Neutrophil (primary cell): ENCODE measurements at regions not wholly inside any gene's neighbourhood (a gene's known extent, or its start where the extent isn't known, plus 50 kb on each side); places are given as distances from the start of the nearest gene placed in this dataset.

Experiments
- H3K27ac ChIP-seq: fragments of 200-600 bp; sonication (generic); 2 replicates; pipeline ENCODE4 v1.5.1; 2016; ENCODE audit warnings: mild to moderate bottlenecking, moderate library complexity
- H3K27me3 ChIP-seq: fragments of 200-600 bp; sonication (generic); 2 replicates; pipeline ENCODE4 v1.6.0; 2016; ENCODE audit warnings: mild to moderate bottlenecking
- H3K36me3 ChIP-seq: fragments of 200-600 bp; sonication (generic); 2 replicates; pipeline ENCODE4 v1.5.1; 2017
- H3K4me1 ChIP-seq, 2 experiments: fragments of 200-600 bp in 1 of 2; sonication (generic) in 1 of 2; 1 replicate in 1 of 2; 2 replicates in 1 of 2; pipeline versions ENCODE4 v1.5.1 to v1.6.1; 2013 to 2016; ENCODE audit warnings: low read depth in 1 of 2, low read length in 1 of 2, mild to moderate bottlenecking in 1 of 2, moderate library complexity in 1 of 2; ENCODE audit not compliant: control insufficient read depth in 1 of 2, insufficient read depth in 1 of 2
- H3K4me3 ChIP-seq, 2 experiments: fragments of 200-600 bp in 1 of 2; sonication (generic) in 1 of 2; 1 replicate in 1 of 2; 2 replicates in 1 of 2; pipeline ENCODE4 v1.5.1; 2013 to 2016; ENCODE audit warnings: low read depth in 1 of 2, low read length in 1 of 2, mild to moderate bottlenecking in 1 of 2, moderate library complexity in 1 of 2
- H3K9me3 ChIP-seq: fragments of 200-600 bp; sonication (generic); 2 replicates; pipeline ENCODE4 v1.5.1; 2016
- TF ChIP-seq, protein P1 (sequence below): fragments of 200-600 bp; sonication (generic); IDR thresholded peaks from 2 replicates; pipeline ENCODE4 v1.5.1; 2016; ENCODE audit warnings: antibody characterized with exemption

DNA sequence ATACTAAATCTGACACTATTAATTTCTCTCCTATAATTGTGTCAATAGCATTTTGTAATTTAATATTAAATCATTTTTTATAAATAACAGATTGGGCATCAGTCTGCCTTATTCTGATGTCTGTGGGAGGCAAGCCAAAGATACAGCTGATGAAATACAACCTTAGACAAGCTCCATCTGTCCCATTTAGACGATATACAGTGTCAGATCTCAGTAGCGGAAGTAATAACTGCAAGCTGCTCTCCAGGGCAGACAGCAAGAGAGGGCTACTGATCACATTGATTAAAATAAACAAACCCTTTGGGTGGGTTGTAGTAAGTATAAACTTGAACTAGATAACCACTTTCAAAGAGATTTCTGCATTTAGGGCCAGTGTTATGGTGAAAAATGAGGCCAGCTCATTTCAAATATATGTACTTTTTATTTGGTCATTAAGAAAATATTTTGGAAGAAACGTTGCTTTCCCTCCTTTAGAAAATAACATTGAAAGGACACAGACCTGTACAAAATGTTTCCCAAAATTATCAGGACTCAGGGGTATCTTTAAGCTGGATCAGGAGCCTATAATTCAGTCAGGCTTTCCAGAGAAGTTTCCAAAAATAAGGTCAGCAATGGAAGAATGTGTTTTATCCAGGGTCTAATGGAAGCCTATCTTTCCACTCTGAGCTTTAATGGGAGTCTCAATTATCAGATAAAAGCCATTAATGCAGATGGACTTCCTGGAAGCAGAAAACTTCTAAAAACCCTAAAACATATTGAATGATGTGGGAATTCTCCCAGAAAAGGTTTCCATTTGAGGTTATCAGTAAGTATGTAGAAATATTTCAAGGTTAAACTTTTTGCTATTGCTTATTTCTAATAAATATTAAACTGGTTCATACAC lies 1028.8 kb upstream of the IGFBP7 start:
- Histone ChIP-seq H3K36me3 (no peaks in the 10 kb centered on the region), H3K27me3 (no peaks in the 10 kb centered on the region), H3K4me1 (no peaks in the 10 kb centered on the region), H3K4me3 (no peak overlapping the region), H3K9me3 (no peaks in the 10 kb centered on the region), H3K27ac (no peak overlapping the region)
- TF ChIP-seq, protein P1, sequence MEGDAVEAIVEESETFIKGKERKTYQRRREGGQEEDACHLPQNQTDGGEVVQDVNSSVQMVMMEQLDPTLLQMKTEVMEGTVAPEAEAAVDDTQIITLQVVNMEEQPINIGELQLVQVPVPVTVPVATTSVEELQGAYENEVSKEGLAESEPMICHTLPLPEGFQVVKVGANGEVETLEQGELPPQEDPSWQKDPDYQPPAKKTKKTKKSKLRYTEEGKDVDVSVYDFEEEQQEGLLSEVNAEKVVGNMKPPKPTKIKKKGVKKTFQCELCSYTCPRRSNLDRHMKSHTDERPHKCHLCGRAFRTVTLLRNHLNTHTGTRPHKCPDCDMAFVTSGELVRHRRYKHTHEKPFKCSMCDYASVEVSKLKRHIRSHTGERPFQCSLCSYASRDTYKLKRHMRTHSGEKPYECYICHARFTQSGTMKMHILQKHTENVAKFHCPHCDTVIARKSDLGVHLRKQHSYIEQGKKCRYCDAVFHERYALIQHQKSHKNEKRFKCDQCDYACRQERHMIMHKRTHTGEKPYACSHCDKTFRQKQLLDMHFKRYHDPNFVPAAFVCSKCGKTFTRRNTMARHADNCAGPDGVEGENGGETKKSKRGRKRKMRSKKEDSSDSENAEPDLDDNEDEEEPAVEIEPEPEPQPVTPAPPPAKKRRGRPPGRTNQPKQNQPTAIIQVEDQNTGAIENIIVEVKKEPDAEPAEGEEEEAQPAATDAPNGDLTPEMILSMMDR = no peak

DNA sequence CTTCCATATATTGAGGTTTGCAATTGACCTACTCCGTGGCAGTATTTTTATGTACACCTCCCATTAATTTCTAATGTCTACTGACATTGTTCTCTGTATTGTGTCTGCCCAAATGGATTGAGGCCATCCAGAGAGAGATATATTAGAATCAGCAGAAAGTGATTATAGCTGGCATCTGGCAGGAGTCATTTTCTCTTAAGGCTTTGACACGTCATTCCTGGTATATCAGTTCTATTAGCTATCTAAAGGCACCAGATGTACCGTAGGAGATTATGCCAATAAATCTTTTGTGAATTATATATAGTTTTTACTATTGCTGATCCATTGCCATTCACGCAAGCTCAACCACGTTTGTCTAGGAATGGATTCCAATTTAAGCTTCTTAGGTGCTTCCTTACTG lies 1026.4 kb upstream of the IGFBP7 start:
- Histone ChIP-seq H3K4me3 (no peak overlapping the region), H3K4me1 (no peaks in the 10 kb centered on the region), H3K36me3 (no peaks in the 10 kb centered on the region), H3K9me3 (no peaks in the 10 kb centered on the region), H3K27me3 (no peaks in the 10 kb centered on the region), H3K27ac (no peak overlapping the region)
- TF ChIP-seq, protein P1 = no peak

DNA sequence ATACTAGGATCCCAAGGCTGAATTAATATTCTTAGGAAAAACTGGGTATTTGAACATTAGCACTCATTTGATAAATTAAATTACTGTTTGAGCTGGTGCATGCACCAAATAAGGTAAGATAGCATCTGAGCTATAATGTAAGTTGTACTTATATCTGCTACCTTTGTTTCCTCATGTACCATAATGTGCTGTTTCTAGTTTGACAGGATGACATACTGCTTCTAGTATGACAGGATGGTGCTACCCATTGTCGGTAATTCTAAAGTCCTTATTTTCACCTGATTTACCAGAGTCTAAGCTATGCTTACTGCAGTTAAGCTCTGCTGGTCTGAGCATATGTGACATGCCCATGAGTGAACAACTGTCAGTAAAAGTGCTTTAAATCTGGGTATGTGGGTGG lies 1017.5 kb upstream of the IGFBP7 start:
- H3K4me3 ChIP-seq = no peak overlapping the region
- no peaks in the 10 kb centered on the region for H3K4me1 ChIP-seq
- no peak overlapping the region for H3K27ac ChIP-seq
- TF ChIP-seq, protein P1 = no peak
- no peaks in the 10 kb centered on the region for H3K27me3 ChIP-seq
- H3K9me3 ChIP-seq = no peaks in the 10 kb centered on the region
- H3K36me3 ChIP-seq = no peaks in the 10 kb centered on the region

DNA sequence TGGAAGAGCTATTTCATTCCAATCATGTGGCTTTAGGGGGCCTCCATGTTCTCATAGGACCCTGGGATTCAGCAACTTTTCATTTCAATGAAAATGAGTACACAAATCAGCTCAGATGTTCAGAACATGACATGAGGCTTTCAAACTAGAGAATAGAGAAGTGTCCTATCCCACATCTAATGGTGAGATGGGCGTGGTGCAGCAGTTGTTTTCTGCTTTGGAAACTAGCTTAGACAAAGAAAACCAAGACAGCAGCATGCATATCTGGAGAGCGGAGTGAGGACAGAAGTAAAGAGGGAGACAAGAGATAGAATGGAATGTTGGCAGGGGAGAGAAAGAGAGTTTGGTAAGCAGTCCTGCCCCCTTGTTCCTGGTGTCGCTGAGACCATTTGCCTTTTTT lies 1009.1 kb upstream of the IGFBP7 start:
- Histone ChIP-seq H3K4me3 (no peak overlapping the region), H3K27ac (no peak overlapping the region), H3K4me1 (no peaks in the 10 kb centered on the region), H3K9me3 (no peaks in the 10 kb centered on the region), H3K27me3 (no peaks in the 10 kb centered on the region), H3K36me3 (no peaks in the 10 kb centered on the region)
- TF ChIP-seq, protein P1 = no peak

DNA sequence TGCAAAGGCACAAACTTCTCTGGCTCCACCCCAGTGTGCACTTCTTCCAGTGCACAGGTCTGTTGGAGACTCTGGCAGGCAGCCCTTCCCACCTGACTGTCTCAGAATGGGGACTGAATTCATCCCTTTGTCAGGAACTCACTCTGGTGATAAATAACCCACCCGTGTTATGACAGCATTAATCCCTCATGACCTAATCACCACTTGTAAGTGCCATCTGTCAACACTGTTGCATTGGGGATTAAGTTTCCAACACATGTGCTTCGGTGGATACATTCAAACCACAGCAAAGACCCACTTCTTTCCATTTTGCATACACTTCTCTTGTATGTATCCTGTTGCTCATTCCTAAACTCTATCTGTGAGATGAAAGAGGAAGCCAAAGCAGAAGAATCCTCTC lies 1002.9 kb upstream of the IGFBP7 start:
- no peaks in the 10 kb centered on the region for H3K9me3 ChIP-seq
- no peaks in the 10 kb centered on the region for H3K4me1 ChIP-seq
- no peaks in the 10 kb centered on the region for H3K36me3 ChIP-seq
- H3K4me3 ChIP-seq = no peak overlapping the region
- no peaks in the 10 kb centered on the region for H3K27me3 ChIP-seq
- no peak overlapping the region for H3K27ac ChIP-seq
- TF ChIP-seq, protein P1 = no peak
